Panc1 (cell line): ENCODE measurements at regions not wholly inside any gene's neighbourhood (a gene's known extent, or its start where the extent isn't known, plus 50 kb on each side); places are given as distances from the start of the nearest gene placed in this dataset.

ENCODE experiments used
- ATAC-seq: fragments of 200-7000 bp; cut with Tn5 transposase; 2 replicates; pipeline ENCODE4 v1.9.1; 2020; ENCODE audit warnings: mild to moderate bottlenecking, moderate library complexity
- BruUV-seq: library from RNA; stranded (reverse); fragments of 400-500 nt; replicated peaks from 2 replicates; lab custom pipeline; 2021; lab: Mats Ljungman, UMichigan
- CTCF ChIA-PET: fragments of 300-600 bp; sonication (Branson Sonifier 250); formaldehyde crosslinking; loops from one replicate; lab custom pipeline; 2022; ENCODE audit warnings: antibody characterized with exemption; lab: Charles Lee
- POLR2A ChIA-PET: fragments of 300-600 bp; sonication (Branson Sonifier 250); formaldehyde crosslinking; loops from one replicate; lab custom pipeline; 2022; ENCODE audit warnings: antibody characterized with exemption; lab: Charles Lee
- DNase-seq: peaks from one replicate; pipeline ENCODE4 v3.0.0-alpha.2; 2010; ENCODE audit warnings: low read depth, low spot score
- H3K27ac ChIP-seq: 2 replicates; pipeline ENCODE4 v1.5.1; 2011; ENCODE audit warnings: mild to moderate bottlenecking, low read length, inconsistent platforms
- H3K27me3 ChIP-seq: fragments of 200-500 bp; sonication (Bioruptor generic); 2 replicates; pipeline ENCODE4 v1.6.0; 2014; ENCODE audit warnings: low read length, inconsistent platforms; ENCODE audit not compliant: control insufficient read depth, insufficient read depth
- H3K36me3 ChIP-seq: fragments of 200-500 bp; sonication (Bioruptor generic); 2 replicates; pipeline ENCODE4 v1.5.1; 2014; ENCODE audit warnings: inconsistent platforms, mild to moderate bottlenecking, low read length, moderate library complexity; ENCODE audit not compliant: control insufficient read depth, insufficient read depth
- H3K4me1 ChIP-seq: 2 replicates; pipeline ENCODE4 v1.5.1; 2011; ENCODE audit warnings: inconsistent platforms, mild to moderate bottlenecking, low read length, moderate library complexity; ENCODE audit not compliant: control insufficient read depth, insufficient read depth
- H3K4me3 ChIP-seq, 2 experiments: 2 replicates each; pipeline ENCODE4 v1.5.1; 2011 to 2012; ENCODE audit warnings: low read depth in 2 of 2, low read length in 2 of 2, mild to moderate bottlenecking in 2 of 2, inconsistent platforms in 1 of 2, moderate library complexity in 1 of 2
- H3K9me3 ChIP-seq: fragments of 200-500 bp; sonication (Bioruptor generic); 2 replicates; pipeline ENCODE4 v1.5.1; 2014; ENCODE audit warnings: low read depth, mild to moderate bottlenecking, inconsistent platforms, low read length, moderate library complexity; ENCODE audit not compliant: control insufficient read depth, insufficient read depth
- CTCF ChIP-seq: fragments of 450-650 bp; IDR thresholded peaks from 2 replicates; pipeline ENCODE4 v1.5.1; 2017; ENCODE audit warnings: mild to moderate bottlenecking
- POLR2AphosphoS5 ChIP-seq: IDR thresholded peaks from 2 replicates; pipeline ENCODE4 v1.6.1; 2012; ENCODE audit warnings: mild to moderate bottlenecking, low read depth, low read length, moderate library complexity
- REST ChIP-seq, 2 experiments: IDR thresholded peaks; 2 replicates each; pipeline ENCODE4 v1.6.1; 2011 to 2012; ENCODE audit warnings: low read depth in 2 of 2, control low read depth in 1 of 2, low read length in 1 of 2, mild to moderate bottlenecking in 1 of 2, moderate library complexity in 1 of 2; ENCODE audit not compliant: insufficient read depth in 1 of 2
- SIN3A ChIP-seq: IDR thresholded peaks from 2 replicates; pipeline ENCODE4 v1.6.1; 2012; ENCODE audit warnings: low read depth, mild to moderate bottlenecking, low read length, moderate library complexity, borderline replicate concordance; ENCODE audit not compliant: insufficient read depth
- TCF7L2 ChIP-seq: IDR thresholded peaks from 2 replicates; pipeline ENCODE4 v1.6.1; 2011; ENCODE audit warnings: mild to moderate bottlenecking, low read depth, low read length, inconsistent platforms
- in situ Hi-C: cut with HindIII; loops from 2 replicates; pipeline ENCODE4 v1.10.0; 2016; ENCODE audit warnings: low sequenced_read_pairs, low pct_unique_long_range_greater_than_20kb
- intact Hi-C: fragments of 100-400 bp; cut with micrococcal nuclease; formaldehyde crosslinking; loops from one replicate; pipeline ENCODE4 v1.10.0; 2022; ENCODE audit not compliant: unreplicated experiment

- no peak for TF ChIP-seq TCF7L2
- TF ChIP-seq REST (IDR thresholded peaks at IDR 0.05; ENCODE audit: insufficient read depth in 1 of 2, low read depth in 2 of 2, low read length in 1 of 2) = no peak
- no peak for TF ChIP-seq CTCF
- no peak for TF ChIP-seq POLR2AphosphoS5
- no peak for TF ChIP-seq SIN3A
- Histone ChIP-seq H3K27ac (no peak overlapping the region), H3K4me3 (no peak overlapping the region), H3K27me3 (no peaks in the 10 kb centered on the region), H3K4me1 (no peaks in the 10 kb centered on the region), H3K36me3 (no peaks in the 10 kb centered on the region), H3K9me3 (no peaks in the 10 kb centered on the region)
- in situ Hi-C loops = no loop called here
- ChIA-PET POLR2A (no interaction called here), CTCF (no interaction called here)
- no TSS peak for BruUV-seq
- ATAC-seq (no peak), DNase-seq (no peak)
- intact Hi-C loops = no loop called here
Measured at GRCh38 chr18:42620657-42621056, 494.8 kb downstream of the RIT2 start.

- no peak overlapping the region for H3K4me3 ChIP-seq
- in situ Hi-C loops = no loop called here
- BruUV-seq = no TSS peak
- no peak overlapping the region for H3K27ac ChIP-seq
- intact Hi-C loops = no loop called here
- ChIA-PET CTCF (no interaction called here), POLR2A (no interaction called here)
- TF ChIP-seq CTCF = no peak
- no peak for TF ChIP-seq SIN3A
- no peak for TF ChIP-seq TCF7L2
- no peak for TF ChIP-seq REST (IDR thresholded peaks at IDR 0.05; ENCODE audit: insufficient read depth in 1 of 2, low read depth in 2 of 2, low read length in 1 of 2)
- no peak for TF ChIP-seq POLR2AphosphoS5
- no peaks in the 10 kb centered on the region for H3K36me3 ChIP-seq
- DNase-seq = no peak
- no peaks in the 10 kb centered on the region for H3K4me1 ChIP-seq
- no peak for ATAC-seq
- H3K27me3 ChIP-seq = no peaks in the 10 kb centered on the region
- H3K9me3 ChIP-seq = no peaks in the 10 kb centered on the region
Measured at GRCh38 chr18:42623935-42624334, 491.6 kb downstream of the RIT2 start.
